ENCODE measurements at regions not wholly inside any gene's neighbourhood (a gene's known extent, or its start where the extent isn't known, plus 50 kb on each side); places are given as distances from the start of the nearest gene placed in this dataset.

DNA sequence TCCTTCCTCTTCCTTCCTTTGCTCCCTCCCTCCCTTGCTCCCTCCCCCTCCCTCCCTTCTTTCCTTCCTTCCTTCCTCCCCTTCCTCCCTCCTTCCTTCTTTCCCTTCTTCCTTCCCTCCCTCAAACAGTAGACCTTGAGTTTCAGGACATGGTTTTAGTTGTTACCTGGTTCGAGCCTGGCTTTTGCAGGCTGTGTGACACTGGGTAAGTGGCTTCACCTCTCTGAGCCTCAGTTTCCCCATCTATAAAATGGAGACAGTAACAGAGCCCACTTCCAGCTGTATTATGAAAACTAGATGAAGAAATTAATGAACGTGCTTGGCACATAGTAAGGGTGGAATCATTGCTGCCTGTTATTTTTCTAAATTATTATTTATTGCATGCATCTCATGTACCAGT lies 171.0 kb upstream of the LHX5 start:
- H3K14ac ChIP-seq (ENCODE audit: insufficient read depth, low read length), result no peak overlapping the region
- H3K23me2 ChIP-seq (ENCODE audit: insufficient read length, low read depth, low read length, poor library complexity, severe bottlenecking), result no peaks in the 10 kb centered on the region
- H2BK12ac ChIP-seq (ENCODE audit: insufficient read length, low read depth, low read length), result no peak overlapping the region
- H3K56ac ChIP-seq (ENCODE audit: insufficient read length, low read depth, low read length), result no peak overlapping the region
- Mint-ChIP-seq H3K9me3 (no peaks in the 10 kb centered on the region), H3K27me3 (ENCODE audit: low read depth) (peaks cover 38% of the 10 kb centered on the region), H3K4me3 (no peak overlapping the region), H3K27ac (no peak overlapping the region), H3K36me3 (ENCODE audit: insufficient read depth in 1 of 3, low read depth in 3 of 3) (no peaks in the 10 kb centered on the region; a peak in 1 of 7 replicates), H3K4me1 (peaks cover 25 to 53% of the 10 kb centered on the region in 2 experiments)
- no peak overlapping the region for H2BK120ac ChIP-seq (ENCODE audit: low read depth, low read length, poor library complexity, severe bottlenecking)
- no peak overlapping the region for H3K18ac ChIP-seq (ENCODE audit: insufficient read length, low read depth, low read length)
- H2AFZ ChIP-seq (ENCODE audit: low read length), result no peak overlapping the region
- H3K4me2 ChIP-seq (ENCODE audit: insufficient read depth, insufficient read length, low read length), result no peak overlapping the region
- no peaks in the 10 kb centered on the region for H3K79me1 ChIP-seq (ENCODE audit: insufficient read depth, low read depth, low read length, poor library complexity, severe bottlenecking)
- no peak for DNase-seq
- no peak overlapping the region for H4K8ac ChIP-seq (replicated peaks; ENCODE audit: insufficient read length, low read depth, low read length)
- no peak overlapping the region for H2AK5ac ChIP-seq (ENCODE audit: insufficient read length, low read length)
- H3K27ac ChIP-seq (ENCODE audit: insufficient read length, low read depth, low read length), result no peak overlapping the region
- H3K9me3 ChIP-seq (ENCODE audit: control insufficient read depth, low read depth, low read length), result no peaks in the 10 kb centered on the region
- H3K9ac ChIP-seq (ENCODE audit: extremely low read depth, insufficient read length, low read length), result no peak overlapping the region
- no peak overlapping the region for H2BK5ac ChIP-seq (ENCODE audit: insufficient read length, low read length)
- H4K91ac ChIP-seq (ENCODE audit: insufficient read length, low read depth, low read length), result no peak overlapping the region
- H4K20me1 ChIP-seq (ENCODE audit: control insufficient read depth, insufficient read depth, insufficient read length), result no peaks in the 10 kb centered on the region
- no peak overlapping the region for H2BK15ac ChIP-seq (ENCODE audit: low read depth, low read length)
- H3K23ac ChIP-seq (ENCODE audit: insufficient read length, low read depth, low read length), result no peak overlapping the region
- H3K27me3 ChIP-seq (ENCODE audit: insufficient read depth, low read length), result no peaks in the 10 kb centered on the region; the same call in 1 of the 2 replicates
- H3K4me1 ChIP-seq (ENCODE audit: insufficient read depth, low read length), result no peaks in the 10 kb centered on the region; the same call in 1 of the 2 replicates
- no peak overlapping the region for H4K5ac ChIP-seq (ENCODE audit: insufficient read length, low read depth, low read length)
- no peaks in the 10 kb centered on the region for H3K79me2 ChIP-seq (ENCODE audit: insufficient read depth, low read length)
- no CpG with 5 or more reads among the region's 2 CpGs for WGBS (ENCODE audit: extremely low coverage, insufficient read length, low lambda C conversion rate)
- no peak overlapping the region for H3T11ph ChIP-seq (ENCODE audit: low read length)
- TF ChIP-seq, protein P1, sequence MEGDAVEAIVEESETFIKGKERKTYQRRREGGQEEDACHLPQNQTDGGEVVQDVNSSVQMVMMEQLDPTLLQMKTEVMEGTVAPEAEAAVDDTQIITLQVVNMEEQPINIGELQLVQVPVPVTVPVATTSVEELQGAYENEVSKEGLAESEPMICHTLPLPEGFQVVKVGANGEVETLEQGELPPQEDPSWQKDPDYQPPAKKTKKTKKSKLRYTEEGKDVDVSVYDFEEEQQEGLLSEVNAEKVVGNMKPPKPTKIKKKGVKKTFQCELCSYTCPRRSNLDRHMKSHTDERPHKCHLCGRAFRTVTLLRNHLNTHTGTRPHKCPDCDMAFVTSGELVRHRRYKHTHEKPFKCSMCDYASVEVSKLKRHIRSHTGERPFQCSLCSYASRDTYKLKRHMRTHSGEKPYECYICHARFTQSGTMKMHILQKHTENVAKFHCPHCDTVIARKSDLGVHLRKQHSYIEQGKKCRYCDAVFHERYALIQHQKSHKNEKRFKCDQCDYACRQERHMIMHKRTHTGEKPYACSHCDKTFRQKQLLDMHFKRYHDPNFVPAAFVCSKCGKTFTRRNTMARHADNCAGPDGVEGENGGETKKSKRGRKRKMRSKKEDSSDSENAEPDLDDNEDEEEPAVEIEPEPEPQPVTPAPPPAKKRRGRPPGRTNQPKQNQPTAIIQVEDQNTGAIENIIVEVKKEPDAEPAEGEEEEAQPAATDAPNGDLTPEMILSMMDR (conservative IDR thresholded peaks at IDR 0.05), result no peak
- H3K4ac ChIP-seq (ENCODE audit: low read depth, low read length), result no peak overlapping the region
- H2BK20ac ChIP-seq (ENCODE audit: low read depth, low read length, poor library complexity, severe bottlenecking), result no peak overlapping the region

All from H9 (cell line).